ENCODE measurements at regions not wholly inside any gene's neighbourhood (a gene's known extent, or its start where the extent isn't known, plus 50 kb on each side); places are given as distances from the start of the nearest gene placed in this dataset.

GRCh38 chr19:33947265-33947964 lies 150.7 kb downstream of the KCTD15 start:
- peak in 1 of 2 donors; percentile 7 for DNase-seq
- intact Hi-C loops (cut with DNase I; ENCODE audit: low total_unique reads), result no loop called here
- Histone ChIP-seq H3K27ac (no peak overlapping the region), H3K36me3 (no peaks in the 10 kb centered on the region), H3K4me1 (no peaks in the 10 kb centered on the region), H3K27me3 (peaks cover 0 to 5% of the 10 kb centered on the region in 2 donors), H3K9me3 (no peaks in the 10 kb centered on the region), H3K4me3 (no peak overlapping the region)
- TF ChIP-seq CTCF (IDR thresholded peaks at IDR 0.05), result no peak

- peak in 1 of 2 donors; percentile 44 for DNase-seq
- intact Hi-C loops (cut with DNase I; ENCODE audit: low total_unique reads), result no loop called here
- TF ChIP-seq CTCF (IDR thresholded peaks at IDR 0.05), result no peak
- Histone ChIP-seq H3K36me3 (no peaks in the 10 kb centered on the region), H3K4me3 (no peak overlapping the region), H3K9me3 (no peaks in the 10 kb centered on the region), H3K27me3 (peaks cover 0 to 5% of the 10 kb centered on the region in 2 donors), H3K27ac (no peak overlapping the region), H3K4me1 (no peaks in the 10 kb centered on the region)
Observed at GRCh38 chr19:33948651-33949335, 152.1 kb downstream of the KCTD15 start.

- Histone ChIP-seq H3K27ac (no peak overlapping the region), H3K4me1 (no peaks in the 10 kb centered on the region), H3K4me3 (no peak overlapping the region), H3K36me3 (no peaks in the 10 kb centered on the region), H3K9me3 (no peaks in the 10 kb centered on the region), H3K27me3 (peaks cover 0 to 5% of the 10 kb centered on the region in 2 donors)
- TF ChIP-seq CTCF (IDR thresholded peaks at IDR 0.05), result no peak
- intact Hi-C loops (cut with DNase I; ENCODE audit: low total_unique reads), result no loop called here
- peak in 1 of 2 donors; percentile 23 for DNase-seq
Observed at GRCh38 chr19:33950091-33950750, 153.6 kb downstream of the KCTD15 start.

GRCh38 chr19:33953023-33953422 lies 156.4 kb downstream of the KCTD15 start:
- TF ChIP-seq CTCF (IDR thresholded peaks at IDR 0.05), result no peak
- Histone ChIP-seq H3K36me3 (no peaks in the 10 kb centered on the region), H3K27ac (no peak overlapping the region), H3K4me3 (no peak overlapping the region), H3K4me1 (no peaks in the 10 kb centered on the region), H3K9me3 (no peaks in the 10 kb centered on the region), H3K27me3 (peaks cover 0 to 5% of the 10 kb centered on the region in 2 donors)
- DNase-seq, result peak in 1 of 2 donors; percentile 35
- intact Hi-C loops (cut with DNase I; ENCODE audit: low total_unique reads), result no loop called here

GRCh38 chr19:33953592-33953991 lies 156.9 kb downstream of the KCTD15 start:
- H3K9me3 ChIP-seq, result no peaks in the 10 kb centered on the region
- no peak for DNase-seq
- no peak overlapping the region for H3K4me3 ChIP-seq
- intact Hi-C loops (cut with DNase I; ENCODE audit: low total_unique reads), result no loop called here
- no peaks in the 10 kb centered on the region for H3K4me1 ChIP-seq
- no peak overlapping the region for H3K27ac ChIP-seq
- H3K27me3 ChIP-seq, result peaks cover 0 to 5% of the 10 kb centered on the region in 2 donors
- TF ChIP-seq CTCF (IDR thresholded peaks at IDR 0.05), result no peak
- H3K36me3 ChIP-seq, result no peaks in the 10 kb centered on the region

Data from tibial artery (tissue), 4 donors.